ENCODE measurements at regions not wholly inside any gene's neighbourhood (a gene's known extent, or its start where the extent isn't known, plus 50 kb on each side); places are given as distances from the start of the nearest gene placed in this dataset.

DNA sequence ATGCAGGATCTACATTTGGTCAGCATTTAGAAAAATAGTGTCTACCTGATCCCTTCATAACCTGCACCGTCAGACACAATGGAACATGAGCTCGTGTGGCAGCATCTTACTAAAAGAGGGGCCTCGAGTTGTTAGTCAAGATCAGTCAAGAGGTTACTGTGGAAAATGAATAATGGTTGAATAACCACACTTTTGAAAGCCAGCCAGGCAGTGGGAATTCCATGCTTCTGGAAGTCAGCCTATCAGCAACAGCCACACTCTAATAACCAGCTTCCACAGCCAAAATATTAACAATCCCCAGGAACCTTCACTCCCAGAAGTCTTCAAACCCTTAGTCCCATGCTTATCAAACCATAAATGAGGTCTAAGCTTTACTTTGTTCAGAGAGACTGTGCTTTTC lies 234.3 kb downstream of the HS3ST1 start:
- 100% methylated on average over 1 of the region's 3 CpGs for WGBS (ENCODE audit: insufficient coverage, low lambda C conversion rate)
- H3K27me3 ChIP-seq (ENCODE audit: control insufficient read depth, insufficient read depth, low read length) = no peaks in the 10 kb centered on the region
- no peaks in the 10 kb centered on the region for H3K9me3 ChIP-seq (ENCODE audit: control insufficient read depth, low read depth, low read length)
- H3K36me3 ChIP-seq (ENCODE audit: control insufficient read depth, insufficient read depth, low read length) = no peaks in the 10 kb centered on the region
- no peak overlapping the region for H3K4me3 ChIP-seq (ENCODE audit: low read length)
- H3K27ac ChIP-seq (ENCODE audit: low read length) = no peak overlapping the region
- H3K4me1 ChIP-seq (ENCODE audit: control insufficient read depth, insufficient read depth, low read length) = no peaks in the 10 kb centered on the region
- no peak for DNase-seq

DNA sequence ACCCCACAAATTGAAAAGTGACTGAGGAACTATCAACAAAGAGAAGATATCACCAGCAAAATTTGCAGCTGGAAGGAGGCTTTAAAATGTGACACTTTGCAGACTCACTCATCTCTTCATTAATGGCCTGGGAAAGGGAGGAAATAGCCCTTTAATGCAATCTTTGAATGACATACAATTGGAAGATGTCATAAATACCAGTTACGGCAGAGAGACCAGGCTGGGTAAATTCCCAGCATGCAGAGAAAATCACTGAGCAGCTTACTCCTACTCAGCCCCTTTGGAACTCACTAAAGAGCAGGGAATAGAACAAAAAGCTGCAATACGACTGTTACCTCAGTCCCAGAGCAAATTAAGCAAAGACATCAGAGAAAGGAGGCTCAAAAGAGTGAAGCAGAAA lies 238.9 kb downstream of the HS3ST1 start:
- H3K4me1 ChIP-seq (ENCODE audit: control insufficient read depth, insufficient read depth, low read length) = no peaks in the 10 kb centered on the region
- no peaks in the 10 kb centered on the region for H3K36me3 ChIP-seq (ENCODE audit: control insufficient read depth, insufficient read depth, low read length)
- H3K4me3 ChIP-seq (ENCODE audit: low read length) = no peak overlapping the region
- no peak for DNase-seq
- H3K9me3 ChIP-seq (ENCODE audit: control insufficient read depth, low read depth, low read length) = no peaks in the 10 kb centered on the region
- no peak overlapping the region for H3K27ac ChIP-seq (ENCODE audit: low read length)
- no peaks in the 10 kb centered on the region for H3K27me3 ChIP-seq (ENCODE audit: control insufficient read depth, insufficient read depth, low read length)
- WGBS (ENCODE audit: insufficient coverage, low lambda C conversion rate) = no CpG with 5 or more reads among the region's 2 CpGs

DNA sequence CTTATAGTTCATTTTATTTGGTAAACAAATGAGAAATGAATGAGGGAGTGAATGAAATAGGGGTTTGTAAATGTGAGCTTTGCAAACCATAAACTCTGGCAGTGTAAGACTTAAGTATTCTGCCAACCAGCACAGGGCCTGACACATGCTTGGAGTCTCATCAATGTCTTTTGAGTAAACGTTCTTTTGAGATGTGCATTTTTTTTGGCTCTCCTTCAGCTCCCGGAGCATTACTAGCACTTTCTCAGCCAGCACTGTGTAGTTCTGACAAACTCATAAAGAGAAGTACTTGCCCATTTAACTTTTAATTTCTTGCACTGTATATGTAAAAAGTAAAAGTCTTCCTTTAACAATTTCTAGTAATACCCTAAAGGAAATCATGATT lies 245.3 kb downstream of the HS3ST1 start:
- Histone ChIP-seq H3K4me3 (ENCODE audit: low read length) (no peak overlapping the region), H3K36me3 (ENCODE audit: control insufficient read depth, insufficient read depth, low read length) (no peaks in the 10 kb centered on the region), H3K9me3 (ENCODE audit: control insufficient read depth, low read depth, low read length) (no peaks in the 10 kb centered on the region), H3K27me3 (ENCODE audit: control insufficient read depth, insufficient read depth, low read length) (no peaks in the 10 kb centered on the region), H3K27ac (ENCODE audit: low read length) (no peak overlapping the region), H3K4me1 (ENCODE audit: control insufficient read depth, insufficient read depth, low read length) (no peaks in the 10 kb centered on the region)
- WGBS (ENCODE audit: insufficient coverage, low lambda C conversion rate) = 80% methylated on average over 1 of the region's 2 CpGs
- DNase-seq = no peak

DNA sequence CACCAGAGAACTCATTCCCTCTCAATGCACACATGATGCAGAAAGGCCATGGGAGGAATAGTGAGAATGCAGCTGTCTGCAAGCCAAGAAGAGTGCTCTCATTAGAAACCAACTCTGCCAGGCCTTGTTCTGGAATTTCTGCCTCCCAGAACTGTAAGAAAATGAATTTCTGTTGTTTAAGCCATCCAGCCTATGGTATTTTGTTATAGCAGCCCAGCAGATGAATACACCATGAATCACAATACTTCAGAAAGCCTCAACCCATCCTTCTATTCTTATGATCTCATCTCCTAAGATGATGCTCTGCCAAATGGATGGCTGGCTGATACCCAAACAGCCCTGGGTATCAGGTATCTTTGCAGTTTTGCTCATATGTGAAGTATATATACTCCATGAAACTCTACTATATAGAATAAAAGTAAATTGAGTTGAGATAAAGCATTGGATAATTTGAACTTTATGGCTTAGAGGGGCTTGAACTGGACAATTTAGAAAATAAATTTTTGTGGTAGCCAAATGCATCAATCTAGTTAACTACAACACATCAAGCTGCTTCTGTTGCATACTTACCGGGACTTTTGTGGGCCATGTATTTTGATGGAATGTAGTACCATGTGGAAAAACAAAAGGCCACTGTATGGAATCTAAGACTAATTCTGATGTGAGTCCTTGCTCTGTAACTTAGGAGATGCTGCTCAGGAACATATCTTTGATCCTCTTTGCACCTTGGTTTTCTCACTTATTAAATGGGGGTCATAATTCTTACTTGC lies 245.9 kb downstream of the HS3ST1 start:
- no peak for DNase-seq
- Histone ChIP-seq H3K27me3 (ENCODE audit: control insufficient read depth, insufficient read depth, low read length) (no peaks in the 10 kb centered on the region), H3K4me3 (ENCODE audit: low read length) (no peak overlapping the region), H3K4me1 (ENCODE audit: control insufficient read depth, insufficient read depth, low read length) (no peaks in the 10 kb centered on the region), H3K27ac (ENCODE audit: low read length) (no peak overlapping the region), H3K36me3 (ENCODE audit: control insufficient read depth, insufficient read depth, low read length) (no peaks in the 10 kb centered on the region), H3K9me3 (ENCODE audit: control insufficient read depth, low read depth, low read length) (no peaks in the 10 kb centered on the region)
- WGBS (ENCODE audit: insufficient coverage, low lambda C conversion rate) = no CpG with 5 or more reads among the region's 1 CpG

DNA sequence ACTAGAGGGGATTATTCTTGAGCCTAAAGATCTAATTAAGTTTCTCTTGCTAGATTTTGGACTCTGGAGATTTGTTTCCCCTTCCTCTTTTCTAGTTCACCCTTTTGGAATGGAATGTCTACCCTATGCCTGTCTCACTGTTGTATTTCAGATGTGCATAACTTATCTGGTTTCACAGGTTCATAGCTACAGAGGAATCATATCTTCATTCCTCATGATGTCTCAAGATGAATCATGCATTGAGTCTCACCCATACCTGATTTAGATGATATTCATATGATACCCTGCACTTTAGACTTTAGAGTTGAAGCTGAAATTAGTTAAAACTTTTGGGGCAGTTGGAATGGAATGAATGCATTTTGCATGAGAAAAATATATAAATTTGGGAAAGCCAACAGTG lies 246.7 kb downstream of the HS3ST1 start:
- Histone ChIP-seq H3K9me3 (ENCODE audit: control insufficient read depth, low read depth, low read length) (no peaks in the 10 kb centered on the region), H3K27me3 (ENCODE audit: control insufficient read depth, insufficient read depth, low read length) (no peaks in the 10 kb centered on the region), H3K4me1 (ENCODE audit: control insufficient read depth, insufficient read depth, low read length) (no peaks in the 10 kb centered on the region), H3K4me3 (ENCODE audit: low read length) (no peak overlapping the region), H3K36me3 (ENCODE audit: control insufficient read depth, insufficient read depth, low read length) (no peaks in the 10 kb centered on the region), H3K27ac (ENCODE audit: low read length) (no peak overlapping the region)
- no peak for DNase-seq

DNA sequence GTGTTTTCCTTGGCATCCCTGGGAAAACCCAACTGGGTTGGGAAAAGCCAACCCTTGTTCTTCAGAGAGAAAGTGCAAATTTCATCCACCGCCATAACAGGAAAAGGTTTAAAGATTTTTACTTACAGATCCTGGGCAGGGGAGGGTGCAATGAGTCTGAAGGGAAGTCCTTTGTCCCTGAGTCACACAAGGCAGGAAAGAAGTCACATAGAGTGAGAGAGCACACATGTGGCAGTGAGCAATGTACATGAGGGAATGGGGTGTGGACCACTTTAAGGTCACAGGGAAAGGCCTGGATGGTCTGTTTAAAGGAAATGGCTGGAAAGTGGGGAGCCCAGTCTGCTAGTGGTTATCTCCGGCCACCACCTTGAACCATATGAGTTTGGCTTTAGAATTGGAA lies 248.9 kb downstream of the HS3ST1 start:
- no peak overlapping the region for H3K27ac ChIP-seq (ENCODE audit: low read length)
- H3K4me1 ChIP-seq (ENCODE audit: control insufficient read depth, insufficient read depth, low read length) = no peaks in the 10 kb centered on the region
- H3K4me3 ChIP-seq (ENCODE audit: low read length) = no peak overlapping the region
- H3K9me3 ChIP-seq (ENCODE audit: control insufficient read depth, low read depth, low read length) = no peaks in the 10 kb centered on the region
- no peaks in the 10 kb centered on the region for H3K27me3 ChIP-seq (ENCODE audit: control insufficient read depth, insufficient read depth, low read length)
- no CpG with 5 or more reads among the region's 2 CpGs for WGBS (ENCODE audit: insufficient coverage, low lambda C conversion rate)
- no peaks in the 10 kb centered on the region for H3K36me3 ChIP-seq (ENCODE audit: control insufficient read depth, insufficient read depth, low read length)
- no peak for DNase-seq

DNA sequence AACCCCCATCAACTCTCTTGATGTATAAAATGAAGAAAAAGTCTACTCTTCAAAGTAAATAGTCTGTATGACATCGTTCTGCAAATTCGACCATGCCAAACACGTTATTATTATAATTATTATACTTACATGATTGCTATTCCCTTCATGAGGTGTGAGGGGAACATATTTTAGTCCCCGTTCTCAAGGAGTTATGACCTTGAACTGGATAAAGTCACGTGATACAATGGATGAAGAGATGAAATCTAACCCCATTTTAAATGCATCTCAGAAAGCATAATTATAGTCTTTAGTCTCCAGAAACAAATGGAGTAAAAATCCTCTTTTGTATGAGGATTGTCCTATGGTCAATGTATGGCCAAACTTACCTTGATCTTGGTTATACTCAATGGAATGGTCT lies 250.3 kb downstream of the HS3ST1 start:
- H3K4me3 ChIP-seq (ENCODE audit: low read length) = no peak overlapping the region
- no CpG with 5 or more reads among the region's 5 CpGs for WGBS (ENCODE audit: insufficient coverage, low lambda C conversion rate)
- DNase-seq = no peak

DNA sequence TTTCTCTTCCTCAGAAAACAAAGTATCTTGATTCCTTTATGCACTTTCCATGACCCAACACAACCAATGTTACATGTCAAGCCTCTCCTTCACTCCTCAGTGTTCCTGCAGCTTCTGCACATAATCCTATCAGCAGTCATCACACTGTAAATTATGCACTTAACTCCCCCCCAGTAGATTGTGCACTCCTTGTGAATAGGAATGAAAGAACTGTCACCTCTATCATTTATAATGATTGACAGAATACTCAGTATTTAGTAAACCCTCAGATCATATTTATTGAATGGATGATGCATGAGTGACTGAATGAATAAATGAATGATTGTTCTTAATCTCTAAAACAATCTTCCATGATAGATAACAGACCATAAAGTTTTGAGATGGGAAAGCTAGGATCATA lies 253.3 kb downstream of the HS3ST1 start:
- H3K4me1 ChIP-seq (ENCODE audit: control insufficient read depth, insufficient read depth, low read length) = no peaks in the 10 kb centered on the region
- no peak for DNase-seq

More for the DNA sequence above, 250.3 kb downstream of the HS3ST1 start:
- no peaks in the 10 kb centered on the region for H3K27me3 ChIP-seq (ENCODE audit: control insufficient read depth, insufficient read depth, low read length)
- no peak overlapping the region for H3K27ac ChIP-seq (ENCODE audit: low read length)
- no peaks in the 10 kb centered on the region for H3K4me1 ChIP-seq (ENCODE audit: control insufficient read depth, insufficient read depth, low read length)
- no peaks in the 10 kb centered on the region for H3K9me3 ChIP-seq (ENCODE audit: control insufficient read depth, low read depth, low read length)
- H3K36me3 ChIP-seq (ENCODE audit: control insufficient read depth, insufficient read depth, low read length) = no peaks in the 10 kb centered on the region

DNA sequence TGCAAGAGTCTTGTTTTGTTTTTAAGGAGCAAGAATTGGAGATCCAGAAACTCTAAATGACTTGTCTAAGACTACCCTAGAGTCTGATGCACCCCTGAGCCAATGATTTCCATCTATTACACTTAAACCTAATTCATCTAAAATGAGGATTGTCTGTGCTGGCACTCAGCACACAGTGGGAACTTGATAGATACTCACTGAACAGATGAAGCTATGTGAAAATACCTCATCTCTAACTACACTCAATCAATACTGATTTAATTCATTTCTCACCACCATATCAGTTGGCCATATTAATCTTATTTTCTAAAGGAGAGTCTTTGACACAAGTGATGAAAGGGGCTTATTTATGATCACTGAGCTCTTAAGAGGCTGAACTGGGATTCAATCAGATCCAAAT lies 262.1 kb downstream of the HS3ST1 start:
- no peaks in the 10 kb centered on the region for H3K36me3 ChIP-seq (ENCODE audit: control insufficient read depth, insufficient read depth, low read length)
- no peaks in the 10 kb centered on the region for H3K4me1 ChIP-seq (ENCODE audit: control insufficient read depth, insufficient read depth, low read length)
- no peak overlapping the region for H3K4me3 ChIP-seq (ENCODE audit: low read length)
- H3K27ac ChIP-seq (ENCODE audit: low read length) = no peak overlapping the region
- no peaks in the 10 kb centered on the region for H3K9me3 ChIP-seq (ENCODE audit: control insufficient read depth, low read depth, low read length)
- DNase-seq = no peak
- H3K27me3 ChIP-seq (ENCODE audit: control insufficient read depth, insufficient read depth, low read length) = no peaks in the 10 kb centered on the region

More for the DNA sequence above, 253.3 kb downstream of the HS3ST1 start:
- H3K27ac ChIP-seq (ENCODE audit: low read length) = no peak overlapping the region
- no peaks in the 10 kb centered on the region for H3K27me3 ChIP-seq (ENCODE audit: control insufficient read depth, insufficient read depth, low read length)
- H3K4me3 ChIP-seq (ENCODE audit: low read length) = no peak overlapping the region
- H3K9me3 ChIP-seq (ENCODE audit: control insufficient read depth, low read depth, low read length) = no peaks in the 10 kb centered on the region
- H3K36me3 ChIP-seq (ENCODE audit: control insufficient read depth, insufficient read depth, low read length) = no peaks in the 10 kb centered on the region

DNA sequence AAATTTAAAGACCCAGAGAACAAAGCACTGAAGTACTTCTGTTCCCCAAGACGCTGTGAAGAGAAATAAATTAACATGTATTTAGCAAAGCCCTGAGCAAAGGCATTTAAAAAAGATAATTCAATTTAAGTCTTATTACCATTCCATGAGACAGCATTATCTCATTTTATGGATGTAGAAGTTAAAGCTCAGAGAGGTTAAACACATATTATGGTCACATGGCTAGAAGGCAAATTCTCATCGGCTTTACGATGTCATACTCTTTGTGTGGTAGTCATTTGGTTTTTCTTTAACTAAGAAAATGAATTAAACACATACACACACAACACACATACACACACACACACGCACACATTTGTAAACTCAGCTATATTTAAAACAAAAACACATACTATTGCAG lies 262.7 kb downstream of the HS3ST1 start:
- H3K36me3 ChIP-seq (ENCODE audit: control insufficient read depth, insufficient read depth, low read length) = no peaks in the 10 kb centered on the region
- no peaks in the 10 kb centered on the region for H3K27me3 ChIP-seq (ENCODE audit: control insufficient read depth, insufficient read depth, low read length)
- H3K27ac ChIP-seq (ENCODE audit: low read length) = no peak overlapping the region
- no peak for DNase-seq
- no peaks in the 10 kb centered on the region for H3K4me1 ChIP-seq (ENCODE audit: control insufficient read depth, insufficient read depth, low read length)
- no CpG with 5 or more reads among the region's 4 CpGs for WGBS (ENCODE audit: insufficient coverage, low lambda C conversion rate)
- no peaks in the 10 kb centered on the region for H3K9me3 ChIP-seq (ENCODE audit: control insufficient read depth, low read depth, low read length)
- H3K4me3 ChIP-seq (ENCODE audit: low read length) = no peak overlapping the region

DNA sequence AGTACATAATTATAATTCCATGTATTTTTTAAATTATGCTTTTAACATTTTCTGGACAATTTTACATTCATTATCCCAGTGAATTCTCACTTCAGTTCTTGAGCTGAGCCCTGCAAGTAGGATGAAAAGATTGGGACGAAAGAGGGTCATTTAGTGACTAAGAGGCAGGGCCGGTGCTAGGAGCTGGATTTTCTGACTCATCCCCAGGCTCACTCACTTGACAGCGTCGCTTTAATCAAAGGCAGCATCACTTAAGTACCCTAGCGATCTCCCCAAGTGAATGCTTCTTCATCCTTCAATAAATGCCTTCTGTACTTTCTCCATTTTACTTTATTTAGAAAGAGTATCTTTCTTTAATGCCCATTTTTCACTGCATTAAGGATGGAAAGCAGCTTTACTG lies 263.6 kb downstream of the HS3ST1 start:
- Histone ChIP-seq H3K27ac (ENCODE audit: low read length) (no peak overlapping the region), H3K4me3 (ENCODE audit: low read length) (no peak overlapping the region), H3K4me1 (ENCODE audit: control insufficient read depth, insufficient read depth, low read length) (no peaks in the 10 kb centered on the region), H3K9me3 (ENCODE audit: control insufficient read depth, low read depth, low read length) (no peaks in the 10 kb centered on the region), H3K27me3 (ENCODE audit: control insufficient read depth, insufficient read depth, low read length) (no peaks in the 10 kb centered on the region), H3K36me3 (ENCODE audit: control insufficient read depth, insufficient read depth, low read length) (no peaks in the 10 kb centered on the region)
- no peak for DNase-seq
- no CpG with 5 or more reads among the region's 5 CpGs for WGBS (ENCODE audit: insufficient coverage, low lambda C conversion rate)
